HEK293T (cell line): ENCODE measurements at regions not wholly inside any gene's neighbourhood (a gene's known extent, or its start where the extent isn't known, plus 50 kb on each side); places are given as distances from the start of the nearest gene placed in this dataset.

Experiments used
- CTCF ChIA-PET: fragments of 350-600 bp; formaldehyde crosslinking; extraction: SDS; loops from one replicate; lab custom pipeline; 2021; ENCODE audit warnings: antibody characterized with exemption, inconsistent platforms; lab: Yijun Ruan, JAX
- POLR2A ChIA-PET: fragments of 350-600 bp; formaldehyde crosslinking; extraction: SDS; loops from one replicate; lab custom pipeline; 2020; ENCODE audit warnings: antibody characterized with exemption, inconsistent platforms; lab: Yijun Ruan, JAX
- DNase-seq: peaks from one replicate; pipeline ENCODE4 v3.0.0; 2012; ENCODE audit warnings: mixed read lengths; ENCODE audit errors: extremely low spot score
- ARNT ChIP-seq: fragments of 450-650 bp; IDR thresholded peaks from 2 replicates; pipeline ENCODE4 v1.6.1; 2017; ENCODE audit warnings: mild to moderate bottlenecking
- BHLHE40 ChIP-seq: fragments of 450-650 bp; IDR thresholded peaks from 2 replicates; pipeline ENCODE4 v1.6.1; 2016; ENCODE audit warnings: mild to moderate bottlenecking, moderate library complexity, borderline replicate concordance
- CTBP1 ChIP-seq: fragments of 450-650 bp; IDR thresholded peaks from 2 replicates; pipeline ENCODE4 v1.6.1; 2016; ENCODE audit warnings: borderline replicate concordance
- ELF4 ChIP-seq: fragments of 450-650 bp; IDR thresholded peaks from 2 replicates; pipeline ENCODE4 v1.6.1; 2017; ENCODE audit warnings: antibody characterized with exemption
- FOXA1 ChIP-seq: fragments of 450-650 bp; IDR thresholded peaks from 2 replicates; pipeline ENCODE4 v1.6.1; 2016; ENCODE audit warnings: mild to moderate bottlenecking
- FOXK2 ChIP-seq: fragments of 450-650 bp; IDR thresholded peaks from 2 replicates; pipeline ENCODE4 v1.6.1; 2016; ENCODE audit warnings: mild to moderate bottlenecking
- FOXM1 ChIP-seq: fragments of 450-650 bp; IDR thresholded peaks from 2 replicates; pipeline ENCODE4 v1.6.1; 2017; ENCODE audit warnings: mild to moderate bottlenecking, borderline replicate concordance
- HDGF ChIP-seq: fragments of 450-650 bp; IDR thresholded peaks from 2 replicates; pipeline ENCODE4 v1.6.1; 2017; ENCODE audit warnings: antibody characterized with exemption, borderline replicate concordance
- L3MBTL2 ChIP-seq: fragments of 450-650 bp; conservative IDR thresholded peaks from 2 replicates; pipeline ENCODE4 v1.6.1; 2016; ENCODE audit warnings: mild to moderate bottlenecking
- LEF1 ChIP-seq: fragments of 450-650 bp; IDR thresholded peaks from 2 replicates; pipeline ENCODE4 v1.6.1; 2017; ENCODE audit warnings: mild to moderate bottlenecking, borderline replicate concordance
- NFRKB ChIP-seq: fragments of 450-650 bp; IDR thresholded peaks from 2 replicates; pipeline ENCODE4 v1.6.1; 2016; ENCODE audit warnings: mild to moderate bottlenecking, moderate library complexity
- SP1 ChIP-seq: fragments of 450-650 bp; IDR thresholded peaks from 2 replicates; pipeline ENCODE4 v1.6.1; 2017
- SUZ12 ChIP-seq: fragments of 450-650 bp; IDR thresholded peaks from 2 replicates; pipeline ENCODE4 v1.6.1; 2016; ENCODE audit warnings: mild to moderate bottlenecking
- TARDBP ChIP-seq: fragments of 450-650 bp; IDR thresholded peaks from 2 replicates; pipeline ENCODE4 v1.6.1; 2016
- ZNF384 ChIP-seq: fragments of 450-650 bp; IDR thresholded peaks from 2 replicates; pipeline ENCODE4 v1.6.1; 2016
- TF ChIP-seq, protein P1 (sequence below): fragments of 450-650 bp; IDR thresholded peaks from 2 replicates; pipeline ENCODE4 v1.6.1; 2016

DNA sequence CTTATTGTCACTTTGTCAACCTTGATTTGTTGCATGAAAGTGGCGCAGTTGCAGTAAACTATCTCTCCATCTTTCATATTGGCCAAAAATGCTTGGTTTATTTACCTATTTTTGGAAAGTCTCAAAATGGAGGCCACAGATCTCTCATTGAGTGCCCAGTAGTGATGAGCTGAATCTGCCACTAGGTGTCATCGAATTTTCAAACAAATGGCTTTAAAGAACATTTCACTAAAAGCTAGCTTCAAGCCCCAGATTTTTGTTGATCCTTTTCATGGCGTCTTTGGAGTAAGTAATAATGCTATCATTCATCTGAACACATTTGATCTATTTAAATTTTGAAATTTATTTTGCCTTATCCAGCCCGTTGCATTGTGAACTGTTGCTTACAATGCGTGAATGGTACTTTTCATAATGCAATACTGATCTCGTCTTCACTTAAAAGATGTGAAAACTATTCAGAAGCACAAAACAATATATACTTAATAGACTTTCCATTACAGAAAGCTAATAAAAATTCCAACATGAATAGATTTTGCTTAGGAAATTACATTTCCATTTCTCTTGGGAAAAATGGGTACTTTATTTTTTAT lies 236.2 kb downstream of the DNAJB9 start:
- DNase-seq: peak; percentile 18
- ChIA-PET POLR2A (no interaction called here), CTCF (interaction anchor here (0.6 to 0.8 kb wide), 2 partner anchors 152 to 246 kb away, joined by 3 read pairs; no protein-coding TSS in a partner anchor)
- TF ChIP-seq HDGF (no peak), SUZ12 (no peak), TARDBP (no peak), NFRKB (no peak), BHLHE40 (no peak), L3MBTL2 (no peak), FOXA1 (no peak), SP1 (no peak), ELF4 (no peak)

- no peak for DNase-seq
- TF ChIP-seq HDGF (no peak), FOXM1 (no peak), SUZ12 (no peak)
- ChIA-PET CTCF (no interaction called here), POLR2A (no interaction called here)
Observed at GRCh38 chr7:108808549-108809266, 239.0 kb downstream of the DNAJB9 start.

- TF ChIP-seq ARNT (no peak), FOXM1 (no peak), L3MBTL2 (no peak), FOXK2 (no peak), SP1 (no peak), LEF1 (no peak), FOXA1 (no peak), TARDBP (no peak), ZNF384 (no peak), SUZ12 (no peak), HDGF (no peak), ELF4 (no peak), BHLHE40 (no peak), CTBP1 (no peak)
- TF ChIP-seq, protein P1, sequence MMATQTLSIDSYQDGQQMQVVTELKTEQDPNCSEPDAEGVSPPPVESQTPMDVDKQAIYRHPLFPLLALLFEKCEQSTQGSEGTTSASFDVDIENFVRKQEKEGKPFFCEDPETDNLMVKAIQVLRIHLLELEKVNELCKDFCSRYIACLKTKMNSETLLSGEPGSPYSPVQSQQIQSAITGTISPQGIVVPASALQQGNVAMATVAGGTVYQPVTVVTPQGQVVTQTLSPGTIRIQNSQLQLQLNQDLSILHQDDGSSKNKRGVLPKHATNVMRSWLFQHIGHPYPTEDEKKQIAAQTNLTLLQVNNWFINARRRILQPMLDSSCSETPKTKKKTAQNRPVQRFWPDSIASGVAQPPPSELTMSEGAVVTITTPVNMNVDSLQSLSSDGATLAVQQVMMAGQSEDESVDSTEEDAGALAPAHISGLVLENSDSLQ: no peak
- DNase-seq: no peak
- ChIA-PET POLR2A (no interaction called here), CTCF (no interaction called here)
Observed at GRCh38 chr7:108809356-108809755, 239.7 kb downstream of the DNAJB9 start.

DNA sequence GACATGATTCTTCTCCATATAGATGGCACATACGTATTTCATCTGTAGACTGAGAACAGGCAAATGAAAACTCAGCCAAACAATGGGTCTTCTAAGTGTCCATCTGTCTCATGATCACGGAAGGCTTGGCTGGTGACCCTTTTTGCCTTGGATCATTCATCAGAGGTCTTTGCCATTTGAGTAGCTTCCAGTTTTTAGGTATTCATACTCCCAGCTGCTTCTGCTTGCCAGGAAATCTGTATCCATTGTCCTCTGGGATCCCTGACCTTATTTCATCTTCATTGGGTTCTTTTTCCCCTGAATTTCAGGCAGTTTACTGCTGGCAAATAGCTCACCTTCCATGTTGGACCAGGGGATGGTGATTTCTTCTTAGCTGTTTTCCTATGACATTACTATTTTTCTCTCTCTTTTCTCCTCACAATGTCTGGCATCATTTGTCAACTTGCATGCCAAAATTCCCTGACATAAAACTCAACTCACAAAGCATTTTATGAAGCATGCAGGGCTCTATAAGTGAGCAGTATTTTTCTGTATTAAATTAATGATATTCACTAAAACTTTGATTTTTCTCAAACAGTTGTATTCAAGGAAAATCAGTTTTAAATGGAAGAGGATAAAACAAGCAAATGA lies 241.2 kb downstream of the DNAJB9 start:
- POLR2A ChIA-PET: no interaction called here
- no peak for TF ChIP-seq FOXM1
- no peak for TF ChIP-seq SP1
- TF ChIP-seq SUZ12: no peak
- TF ChIP-seq NFRKB: no peak
- no peak for TF ChIP-seq CTBP1
- no peak for TF ChIP-seq TARDBP
- no peak for TF ChIP-seq ARNT
- no peak for TF ChIP-seq FOXA1
- TF ChIP-seq, protein P1: no peak
- no peak for TF ChIP-seq FOXK2
- TF ChIP-seq ELF4: no peak
- CTCF ChIA-PET: no interaction called here
- no peak for DNase-seq

DNA sequence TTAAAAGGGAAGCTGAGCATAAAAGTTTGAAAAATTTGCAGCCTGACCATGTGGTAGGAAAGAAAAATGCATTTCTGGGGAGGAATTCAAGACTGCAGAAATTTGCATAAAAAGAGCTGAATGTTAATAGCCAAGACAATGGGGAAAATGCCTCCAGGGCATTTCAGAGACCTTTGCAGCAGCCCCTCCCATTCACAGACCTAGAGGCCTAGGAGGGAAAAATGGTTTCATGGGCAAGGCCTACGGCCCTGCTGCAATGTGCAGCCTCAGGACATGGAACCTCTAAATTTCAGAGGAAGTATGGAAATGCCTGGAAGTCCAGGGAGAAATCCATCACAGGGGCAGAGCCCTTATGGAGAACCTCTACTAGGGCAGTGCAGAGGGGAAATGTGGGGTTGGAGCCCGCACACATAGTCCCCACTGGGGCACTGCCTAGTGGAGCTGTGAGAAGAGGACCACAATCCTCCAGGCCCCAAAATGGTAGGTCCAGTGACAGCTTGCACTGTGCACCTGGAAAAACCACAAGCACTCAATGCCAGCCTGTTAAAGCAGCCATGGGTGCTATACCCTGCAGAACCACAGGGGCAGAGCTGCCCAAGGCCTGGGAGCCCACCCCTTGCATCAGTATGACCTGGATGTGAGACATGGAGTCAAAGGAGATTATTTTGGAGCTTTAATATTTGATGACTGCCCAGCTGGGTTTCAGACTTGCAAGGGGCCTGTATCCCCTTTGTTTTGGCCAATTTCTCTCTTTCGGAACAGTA lies 243.8 kb downstream of the DNAJB9 start:
- POLR2A ChIA-PET: no interaction called here
- DNase-seq: no peak
- CTCF ChIA-PET: no interaction called here

More for the DNA sequence above, 243.8 kb downstream of the DNAJB9 start:
- TF ChIP-seq FOXK2: no peak
- no peak for TF ChIP-seq CTBP1
- TF ChIP-seq TARDBP: no peak
- TF ChIP-seq FOXA1: no peak
- TF ChIP-seq SUZ12: no peak
- no peak for TF ChIP-seq FOXM1
- TF ChIP-seq ELF4: no peak
- no peak for TF ChIP-seq ARNT
- TF ChIP-seq L3MBTL2: no peak
- TF ChIP-seq, protein P1: no peak
- no peak for TF ChIP-seq HDGF
- no peak for TF ChIP-seq BHLHE40
- no peak for TF ChIP-seq LEF1
- no peak for TF ChIP-seq SP1
- TF ChIP-seq ZNF384: no peak
- no peak for TF ChIP-seq NFRKB
